ENCODE measurements at regions not wholly inside any gene's neighbourhood (a gene's known extent, or its start where the extent isn't known, plus 50 kb on each side); places are given as distances from the start of the nearest gene placed in this dataset.

- TF ChIP-seq CTCF (IDR thresholded peaks at IDR 0.05): no peak
- H3K4me3 ChIP-seq: no peak overlapping the region
- DNase-seq (no peak), ATAC-seq (no peak)
- H3K4me1 ChIP-seq: no peaks in the 10 kb centered on the region
- no peaks in the 10 kb centered on the region for H3K9me3 ChIP-seq
- H3K27me3 ChIP-seq: no peaks in the 10 kb centered on the region
- H3K36me3 ChIP-seq: no peaks in the 10 kb centered on the region
- no peak overlapping the region for H3K27ac ChIP-seq
- intact Hi-C loops (cut with DNase I): no loop called here
These were observed 60.7 kb upstream of the HAND2 start for GRCh38 chr4:173590697-173591096.

GRCh38 chr4:173585876-173586572 lies 56.0 kb upstream of the HAND2 start:
- ATAC-seq (no peak), DNase-seq (no peak)
- intact Hi-C loops (cut with DNase I): no loop called here
- H3K4me3 ChIP-seq: no peak overlapping the region
- no peaks in the 10 kb centered on the region for H3K9me3 ChIP-seq
- TF ChIP-seq CTCF (IDR thresholded peaks at IDR 0.05): no peak
- H3K27ac ChIP-seq: no peak overlapping the region
- peaks cover 0 to 4% of the 10 kb centered on the region in 2 donors for H3K27me3 ChIP-seq
- no peaks in the 10 kb centered on the region for H3K36me3 ChIP-seq
- H3K4me1 ChIP-seq: no peaks in the 10 kb centered on the region

- Histone ChIP-seq H3K27me3 (peaks cover 0 to 4% of the 10 kb centered on the region in 2 donors), H3K36me3 (no peaks in the 10 kb centered on the region), H3K4me3 (no peak overlapping the region), H3K9me3 (no peaks in the 10 kb centered on the region), H3K27ac (no peak overlapping the region), H3K4me1 (no peaks in the 10 kb centered on the region)
- no peak for DNase-seq
- intact Hi-C loops (cut with DNase I): no loop called here
- TF ChIP-seq CTCF (IDR thresholded peaks at IDR 0.05): no peak
- ATAC-seq: no peak
These were observed 54.5 kb upstream of the HAND2 start for GRCh38 chr4:173584506-173584905.
